Central memory CD8-positive, alpha-beta T cell (primary cell): ENCODE measurements at regions not wholly inside any gene's neighbourhood (a gene's known extent, or its start where the extent isn't known, plus 50 kb on each side); places are given as distances from the start of the nearest gene placed in this dataset.
"Not testable (repeated sequence)": the region's sequence is repeated elsewhere in the genome, so short reads cannot be mapped to it uniquely, and the experiment has no call there.

Source experiments
- ATAC-seq: fragments of 150-1000 bp; cut with Tn5 transposase; replicated peaks from 2 replicates; pipeline ENCODE4 v1.10.0; 2022; ENCODE audit warnings: mild to moderate bottlenecking, moderate FRiP score, moderate number of reproducible peaks; ENCODE audit not compliant: poor library complexity, severe bottlenecking; ENCODE audit errors: extremely low read depth
- DNase-seq, 2 donors: peaks; one replicate each; pipeline ENCODE4 v3.0.0; 2021; ENCODE audit warnings: low spot score in 2 of 2
- H3K27ac Mint-ChIP-seq: one replicate; pipeline ENCODE4 v1.8.0; 2022; ENCODE audit warnings: low read depth, mild to moderate bottlenecking, moderate library complexity, mixed read lengths
- H3K27me3 Mint-ChIP-seq: one replicate; pipeline ENCODE4 v1.8.0; 2022; ENCODE audit warnings: mixed read lengths
- H3K36me3 Mint-ChIP-seq: one replicate; pipeline ENCODE4 v1.8.0; 2022; ENCODE audit warnings: mild to moderate bottlenecking, moderate library complexity, mixed read lengths; ENCODE audit not compliant: insufficient read depth
- H3K4me1 Mint-ChIP-seq: one replicate; pipeline ENCODE4 v1.8.0; 2022; ENCODE audit warnings: mixed read lengths
- H3K4me3 Mint-ChIP-seq: one replicate; pipeline ENCODE4 v1.8.0; 2022; ENCODE audit warnings: mild to moderate bottlenecking, moderate library complexity, mixed read lengths
- H3K9me3 Mint-ChIP-seq: one replicate; pipeline ENCODE4 v1.8.0; 2022; ENCODE audit warnings: mixed read lengths

- H3K4me1 Mint-ChIP-seq: no peaks in the 10 kb centered on the region
- H3K9me3 Mint-ChIP-seq: no peaks in the 10 kb centered on the region
- H3K4me3 Mint-ChIP-seq: peak overlapping the region; percentile 32
- peaks cover 2% of the 10 kb centered on the region for H3K36me3 Mint-ChIP-seq
- peaks cover 45% of the 10 kb centered on the region for H3K27me3 Mint-ChIP-seq
- no peak overlapping the region for H3K27ac Mint-ChIP-seq
- ATAC-seq (no peak), DNase-seq (no peak)
Observed at GRCh38 chr17:62139141-62139540, 74.1 kb upstream of the MED13 start.

- not testable (repeated sequence) for ATAC-seq, H3K27ac Mint-ChIP-seq, H3K4me1 Mint-ChIP-seq, H3K9me3 Mint-ChIP-seq, H3K36me3 Mint-ChIP-seq, DNase-seq
- Mint-ChIP-seq H3K4me3 (peak overlapping the region; percentile 32), H3K27me3 (peaks cover 45% of the 10 kb centered on the region)
Observed at GRCh38 chr17:62138676-62139121, 73.6 kb upstream of the MED13 start.

GRCh38 chr17:62137734-62138624 is 72.9 kb upstream of the MED13 start:
- DNase-seq, H3K9me3 Mint-ChIP-seq, H3K27ac Mint-ChIP-seq, H3K4me1 Mint-ChIP-seq, H3K4me3 Mint-ChIP-seq, H3K36me3 Mint-ChIP-seq, ATAC-seq: not testable (repeated sequence)
- H3K27me3 Mint-ChIP-seq: peaks cover 45% of the 10 kb centered on the region

GRCh38 chr17:62137013-62137733 is 72.1 kb upstream of the MED13 start:
- not testable (repeated sequence) for DNase-seq, H3K36me3 Mint-ChIP-seq, ATAC-seq, H3K4me1 Mint-ChIP-seq, H3K27ac Mint-ChIP-seq, H3K9me3 Mint-ChIP-seq
- Mint-ChIP-seq H3K27me3 (peaks cover 45% of the 10 kb centered on the region), H3K4me3 (peak overlapping the region; percentile 52)

GRCh38 chr17:62135742-62136141 is 70.7 kb upstream of the MED13 start:
- Mint-ChIP-seq H3K36me3 (peaks cover 2% of the 10 kb centered on the region), H3K4me1 (no peaks in the 10 kb centered on the region), H3K9me3 (no peaks in the 10 kb centered on the region), H3K27ac (no peak overlapping the region), H3K4me3 (no peak overlapping the region), H3K27me3 (peaks cover 41% of the 10 kb centered on the region)
- DNase-seq: no peak
- ATAC-seq: no peak

- H3K27me3 Mint-ChIP-seq: peaks cover 35% of the 10 kb centered on the region
- not testable (repeated sequence) for H3K4me3 Mint-ChIP-seq, ATAC-seq, H3K36me3 Mint-ChIP-seq, H3K4me1 Mint-ChIP-seq, DNase-seq, H3K9me3 Mint-ChIP-seq, H3K27ac Mint-ChIP-seq
Observed at GRCh38 chr17:62135096-62135495, 70.0 kb upstream of the MED13 start.

GRCh38 chr17:62134397-62134796 is 69.3 kb upstream of the MED13 start:
- ATAC-seq: no peak
- Mint-ChIP-seq H3K9me3 (no peaks in the 10 kb centered on the region), H3K4me3 (no peak overlapping the region), H3K4me1 (no peaks in the 10 kb centered on the region), H3K36me3 (peaks cover 2% of the 10 kb centered on the region), H3K27ac (no peak overlapping the region), H3K27me3 (peaks cover 32% of the 10 kb centered on the region)
- no peak for DNase-seq

GRCh38 chr17:62131271-62131670 is 66.2 kb upstream of the MED13 start:
- H3K27ac Mint-ChIP-seq, H3K4me1 Mint-ChIP-seq, ATAC-seq, H3K4me3 Mint-ChIP-seq, DNase-seq, H3K9me3 Mint-ChIP-seq, H3K36me3 Mint-ChIP-seq: not testable (repeated sequence)
- H3K27me3 Mint-ChIP-seq: peaks cover 22% of the 10 kb centered on the region

- no peak overlapping the region for H3K4me3 Mint-ChIP-seq
- peaks cover 2% of the 10 kb centered on the region for H3K36me3 Mint-ChIP-seq
- no peak overlapping the region for H3K27ac Mint-ChIP-seq
- no peaks in the 10 kb centered on the region for H3K4me1 Mint-ChIP-seq
- H3K27me3 Mint-ChIP-seq: peaks cover 22% of the 10 kb centered on the region
- no peaks in the 10 kb centered on the region for H3K9me3 Mint-ChIP-seq
- ATAC-seq: no peak
- DNase-seq: no peak
Observed at GRCh38 chr17:62130739-62131138, 65.7 kb upstream of the MED13 start.

GRCh38 chr17:62126292-62126691 is 61.2 kb upstream of the MED13 start:
- no peak overlapping the region for H3K4me3 Mint-ChIP-seq

GRCh38 chr17:62125307-62125706 is 60.2 kb upstream of the MED13 start:
- DNase-seq (no peak), ATAC-seq (no peak)
- Mint-ChIP-seq H3K4me3 (no peak overlapping the region), H3K9me3 (no peaks in the 10 kb centered on the region), H3K27me3 (peaks cover 34% of the 10 kb centered on the region), H3K4me1 (no peaks in the 10 kb centered on the region), H3K36me3 (no peaks in the 10 kb centered on the region), H3K27ac (no peak overlapping the region)

More at GRCh38 chr17:62126292-62126691, 61.2 kb upstream of the MED13 start:
- Mint-ChIP-seq H3K4me1 (no peaks in the 10 kb centered on the region), H3K9me3 (no peaks in the 10 kb centered on the region), H3K27ac (no peak overlapping the region), H3K36me3 (no peaks in the 10 kb centered on the region), H3K27me3 (peaks cover 34% of the 10 kb centered on the region)
- ATAC-seq (no peak), DNase-seq (no peak)

- DNase-seq (no peak), ATAC-seq (no peak)
- Mint-ChIP-seq H3K27ac (no peak overlapping the region), H3K9me3 (no peaks in the 10 kb centered on the region), H3K4me3 (no peak overlapping the region), H3K27me3 (peaks cover 22% of the 10 kb centered on the region), H3K4me1 (no peaks in the 10 kb centered on the region), H3K36me3 (no peaks in the 10 kb centered on the region)
Observed at GRCh38 chr17:62121025-62121730, 56.1 kb upstream of the MED13 start.
